MCF 10A (cell line): ENCODE measurements at regions not wholly inside any gene's neighbourhood (a gene's known extent, or its start where the extent isn't known, plus 50 kb on each side); places are given as distances from the start of the nearest gene placed in this dataset.

Experiments used
- BruUV-seq: library from RNA; stranded (reverse); fragments of 400-500 nt; replicated peaks from 2 replicates; lab custom pipeline; 2021; lab: Mats Ljungman, UMichigan
- CTCF ChIA-PET: fragments of 300-600 bp; sonication (Branson Sonifier 250); formaldehyde crosslinking; extraction: SDS; loops from one replicate; lab custom pipeline; 2021; ENCODE audit warnings: antibody characterized with exemption, inconsistent platforms; lab: Yijun Ruan, JAX
- POLR2A ChIA-PET: fragments of 300-600, 350-650 bp; sonication (Branson Sonifier 250); formaldehyde crosslinking; extraction: SDS; loops from one replicate; lab custom pipeline; 2020; ENCODE audit warnings: antibody characterized with exemption, inconsistent platforms; lab: Yijun Ruan, JAX
- DNase-seq: peaks from one replicate; pipeline ENCODE4 v3.0.0-alpha.2; 2018; ENCODE audit not compliant: unreplicated experiment
- H3K27ac Mint-ChIP-seq: one replicate; pipeline ENCODE4 v1.8.0; 2022; ENCODE audit warnings: mild to moderate bottlenecking, low read depth, mixed read lengths; ENCODE audit not compliant: unreplicated experiment
- H3K27me3 Mint-ChIP-seq: one replicate; pipeline ENCODE4 v1.8.0; 2022; ENCODE audit warnings: mixed read lengths; ENCODE audit not compliant: insufficient read depth, unreplicated experiment
- H3K36me3 Mint-ChIP-seq: one replicate; pipeline ENCODE4 v1.8.0; 2022; ENCODE audit warnings: mild to moderate bottlenecking, moderate library complexity, mixed read lengths; ENCODE audit not compliant: insufficient read depth, unreplicated experiment
- H3K4me1 Mint-ChIP-seq: one replicate; pipeline ENCODE4 v1.8.0; 2022; ENCODE audit warnings: mixed read lengths; ENCODE audit not compliant: insufficient read depth, unreplicated experiment
- H3K4me3 Mint-ChIP-seq: one replicate; pipeline ENCODE4 v1.8.0; 2022; ENCODE audit warnings: mild to moderate bottlenecking, moderate library complexity, mixed read lengths; ENCODE audit not compliant: unreplicated experiment
- H3K9me3 Mint-ChIP-seq: one replicate; pipeline ENCODE4 v1.8.0; 2022; ENCODE audit warnings: mixed read lengths; ENCODE audit not compliant: unreplicated experiment
- CTCF ChIP-seq: fragments of 200-600 bp; IDR thresholded peaks from one replicate; pipeline ENCODE4 v1.8.0; 2022; ENCODE audit warnings: antibody characterized with exemption, mild to moderate bottlenecking; ENCODE audit not compliant: unreplicated experiment
- intact Hi-C: fragments of 100-400 bp; cut with micrococcal nuclease; formaldehyde crosslinking; loops from 2 replicates; pipeline ENCODE4 v1.14.1; 2022

- no peak for TF ChIP-seq CTCF
- no peak for DNase-seq
- Mint-ChIP-seq H3K4me3 (no peak overlapping the region), H3K4me1 (no peaks in the 10 kb centered on the region), H3K27me3 (no peaks in the 10 kb centered on the region), H3K27ac (no peak overlapping the region), H3K36me3 (no peaks in the 10 kb centered on the region), H3K9me3 (peaks cover 15% of the 10 kb centered on the region)
- ChIA-PET POLR2A (interaction anchor here (0.5 to 1.0 kb wide), 2 partner anchors 14 to 30 kb away, joined by 3 read pairs; no protein-coding TSS in a partner anchor), CTCF (interaction anchor here (0.6 kb wide), 1 partner anchor 658 kb away, joined by 3 read pairs; no protein-coding TSS in a partner anchor)
- no TSS peak for BruUV-seq
- intact Hi-C loops: no loop called here
These were observed 566.7 kb upstream of the PCDH7 start for GRCh38 chr4:30153427-30153826.

- Mint-ChIP-seq H3K4me3 (no peak overlapping the region), H3K27ac (no peak overlapping the region), H3K4me1 (no peaks in the 10 kb centered on the region), H3K9me3 (no peaks in the 10 kb centered on the region), H3K27me3 (no peaks in the 10 kb centered on the region), H3K36me3 (no peaks in the 10 kb centered on the region)
- DNase-seq: no peak
- ChIA-PET POLR2A (interaction anchor here (1.0 kb wide), 1 partner anchor 9 kb away, joined by 3 read pairs; no protein-coding TSS in a partner anchor), CTCF (no interaction called here)
- TF ChIP-seq CTCF: no peak
- intact Hi-C loops: no loop called here
- no TSS peak for BruUV-seq
These were observed 560.0 kb upstream of the PCDH7 start for GRCh38 chr4:30160140-30160539.

GRCh38 chr4:30172416-30172815 is 547.8 kb upstream of the PCDH7 start:
- Mint-ChIP-seq H3K9me3 (no peaks in the 10 kb centered on the region), H3K27ac (no peak overlapping the region), H3K36me3 (no peaks in the 10 kb centered on the region), H3K4me1 (peaks cover 5% of the 10 kb centered on the region), H3K27me3 (no peaks in the 10 kb centered on the region), H3K4me3 (no peak overlapping the region)
- CTCF ChIA-PET: no interaction called here
- BruUV-seq: no TSS peak
- POLR2A ChIA-PET: no interaction called here
- no peak for TF ChIP-seq CTCF
- peak; percentile 11 for DNase-seq
- intact Hi-C loops: no loop called here

GRCh38 chr4:30181512-30181911 is 538.7 kb upstream of the PCDH7 start:
- no TSS peak for BruUV-seq
- ChIA-PET POLR2A (no interaction called here), CTCF (interaction anchor here (0.6 kb wide), 1 partner anchor 15 kb away, joined by 3 read pairs; no protein-coding TSS in a partner anchor)
- DNase-seq: no peak
- intact Hi-C loops: no loop called here
- Mint-ChIP-seq H3K27me3 (no peaks in the 10 kb centered on the region), H3K4me3 (no peak overlapping the region), H3K36me3 (no peaks in the 10 kb centered on the region), H3K4me1 (peaks cover 5% of the 10 kb centered on the region), H3K9me3 (no peaks in the 10 kb centered on the region), H3K27ac (no peak overlapping the region)
- no peak for TF ChIP-seq CTCF
